ENCODE measurements at regions not wholly inside any gene's neighbourhood (a gene's known extent, or its start where the extent isn't known, plus 50 kb on each side); places are given as distances from the start of the nearest gene placed in this dataset.
A peak's percentile ranks its signal among the peaks of the same experiment; 100 is the strongest.

- no peak overlapping the region for H3K4me2 ChIP-seq (ENCODE audit: low read length)
- H3K27me3 ChIP-seq (ENCODE audit: insufficient read depth, low read depth, low read length), result no peaks in the 10 kb centered on the region
- no peaks in the 10 kb centered on the region for H3K36me3 ChIP-seq (ENCODE audit: insufficient read depth, low read length)
- H4K20me1 ChIP-seq (ENCODE audit: insufficient read depth), result no peaks in the 10 kb centered on the region
- H3K4me3 ChIP-seq (ENCODE audit: low read length), result no peak overlapping the region
- no peaks in the 10 kb centered on the region for H3K9me3 ChIP-seq (ENCODE audit: low read length)
- H2AFZ ChIP-seq (ENCODE audit: low read depth, low read length), result no peak overlapping the region
- H3K27ac ChIP-seq (ENCODE audit: low read length), result peak overlapping the region; percentile 73
- no peaks in the 10 kb centered on the region for H3F3A ChIP-seq (ENCODE audit: insufficient read depth, low read length, poor library complexity, severe bottlenecking)
- H3K9me2 ChIP-seq (ENCODE audit: insufficient read depth, low read length), result no peaks in the 10 kb centered on the region
- TF ChIP-seq MXI1 (conservative IDR thresholded peaks at IDR 0.05; ENCODE audit: poor library complexity, severe bottlenecking) (no peak), CTCF (IDR thresholded peaks at IDR 0.05; ENCODE audit: poor library complexity, severe bottlenecking) (no peak), REST (IDR thresholded peaks at IDR 0.05; ENCODE audit: borderline replicate concordance) (peak; percentile 53), EZH2 (IDR thresholded peaks at IDR 0.05; ENCODE audit: borderline replicate concordance, insufficient read depth, low read length, poor library complexity, severe bottlenecking) (no peak), SMC3 (conservative IDR thresholded peaks at IDR 0.05; ENCODE audit: poor library complexity) (no peak), RAD21 (conservative IDR thresholded peaks at IDR 0.05) (peak; percentile 29), POLR2AphosphoS5 (IDR thresholded peaks at IDR 0.05) (peak; percentile 38), TAF1 (IDR thresholded peaks at IDR 0.05; ENCODE audit: low read depth) (no peak), EP300 (conservative IDR thresholded peaks at IDR 0.05; ENCODE audit: poor library complexity, severe bottlenecking) (peak; percentile 63)
- no peaks in the 10 kb centered on the region for H3K79me2 ChIP-seq (replicated peaks; ENCODE audit: insufficient read depth, low read length)
- H3K9ac ChIP-seq (ENCODE audit: low read length), result peak overlapping the region; percentile 47
These were observed 78.1 kb upstream of the CPHXL start for GRCh38 chr16:75804368-75804767.

GRCh38 chr16:75805946-75806345 is 79.7 kb upstream of the CPHXL start:
- TF ChIP-seq MXI1 (conservative IDR thresholded peaks at IDR 0.05; ENCODE audit: poor library complexity, severe bottlenecking), result no peak
- no peak for TF ChIP-seq SMC3 (conservative IDR thresholded peaks at IDR 0.05; ENCODE audit: poor library complexity)
- no peak for TF ChIP-seq CTCF (IDR thresholded peaks at IDR 0.05; ENCODE audit: poor library complexity, severe bottlenecking)
- TF ChIP-seq RAD21 (conservative IDR thresholded peaks at IDR 0.05), result no peak
- no peak for TF ChIP-seq POLR2AphosphoS5 (IDR thresholded peaks at IDR 0.05)
- TF ChIP-seq EP300 (conservative IDR thresholded peaks at IDR 0.05; ENCODE audit: poor library complexity, severe bottlenecking), result no peak
- no peak for TF ChIP-seq TAF1 (IDR thresholded peaks at IDR 0.05; ENCODE audit: low read depth)
- no peak for TF ChIP-seq EZH2 (IDR thresholded peaks at IDR 0.05; ENCODE audit: borderline replicate concordance, insufficient read depth, low read length, poor library complexity, severe bottlenecking)
- TF ChIP-seq REST (IDR thresholded peaks at IDR 0.05; ENCODE audit: borderline replicate concordance), result no peak
- H3K4me3 ChIP-seq (ENCODE audit: low read length), result no peak overlapping the region

More at GRCh38 chr16:75805946-75806345, 79.7 kb upstream of the CPHXL start:
- H3K27ac ChIP-seq (ENCODE audit: low read length), result peak overlapping the region; percentile 73
- no peaks in the 10 kb centered on the region for H3K9me3 ChIP-seq (ENCODE audit: low read length)
- no peak overlapping the region for H2AFZ ChIP-seq (ENCODE audit: low read depth, low read length)
- H3K9ac ChIP-seq (ENCODE audit: low read length), result no peak overlapping the region
- H4K20me1 ChIP-seq (ENCODE audit: insufficient read depth), result no peaks in the 10 kb centered on the region
- no peaks in the 10 kb centered on the region for H3K79me2 ChIP-seq (replicated peaks; ENCODE audit: insufficient read depth, low read length)
- H3K36me3 ChIP-seq (ENCODE audit: insufficient read depth, low read length), result no peaks in the 10 kb centered on the region
- no peaks in the 10 kb centered on the region for H3K9me2 ChIP-seq (ENCODE audit: insufficient read depth, low read length)
- H3F3A ChIP-seq (ENCODE audit: insufficient read depth, low read length, poor library complexity, severe bottlenecking), result no peaks in the 10 kb centered on the region
- no peaks in the 10 kb centered on the region for H3K27me3 ChIP-seq (ENCODE audit: insufficient read depth, low read depth, low read length)
- H3K4me2 ChIP-seq (ENCODE audit: low read length), result no peak overlapping the region

Data from neural cell (in vitro differentiated cells).